Colon (tissue), 2 donors: ENCODE measurements at regions not wholly inside any gene's neighbourhood (a gene's known extent, or its start where the extent isn't known, plus 50 kb on each side); places are given as distances from the start of the nearest gene placed in this dataset.

Experiments used
- FAIRE-seq: peaks from 2 replicates; lab custom pipeline; 2012; peaks lifted over from hg19 to GRCh38; lab: Jason Lieb, UNC
- donor health status: control.
- donor health status: control.

GRCh38 chr4:116872308-116872707 is 213.1 kb downstream of the TRAM1L1 start:
- FAIRE-seq: no peak

GRCh38 chr4:116870686-116871085 is 214.7 kb downstream of the TRAM1L1 start:
- FAIRE-seq: no peak

- no peak for FAIRE-seq
Measured at GRCh38 chr4:116866106-116866505, 219.3 kb downstream of the TRAM1L1 start.

GRCh38 chr4:116862592-116862991 is 222.8 kb downstream of the TRAM1L1 start:
- no peak for FAIRE-seq

- FAIRE-seq: no peak
Measured at GRCh38 chr4:116860891-116861290, 224.5 kb downstream of the TRAM1L1 start.

- FAIRE-seq: no peak
Measured at GRCh38 chr4:116849620-116850019, 235.8 kb downstream of the TRAM1L1 start.

- FAIRE-seq: no peak
Measured at GRCh38 chr4:116847616-116848015, 237.8 kb downstream of the TRAM1L1 start.

GRCh38 chr4:116839826-116840225 is 245.6 kb downstream of the TRAM1L1 start:
- no peak for FAIRE-seq

- FAIRE-seq: no peak
Measured at GRCh38 chr4:116838609-116839008, 246.8 kb downstream of the TRAM1L1 start.

- FAIRE-seq: no peak
Measured at GRCh38 chr4:116829187-116829586, 256.2 kb downstream of the TRAM1L1 start.

GRCh38 chr4:116824172-116824571 is 261.2 kb downstream of the TRAM1L1 start:
- FAIRE-seq: no peak

- FAIRE-seq: no peak
Measured at GRCh38 chr4:116811730-116812129, 273.6 kb downstream of the TRAM1L1 start.

- no peak for FAIRE-seq
Measured at GRCh38 chr4:116796022-116796421, 289.4 kb downstream of the TRAM1L1 start.

- no peak for FAIRE-seq
Measured at GRCh38 chr4:116788723-116789122, 296.7 kb downstream of the TRAM1L1 start.

GRCh38 chr4:116755051-116755450 is 330.3 kb downstream of the TRAM1L1 start:
- no peak for FAIRE-seq

- FAIRE-seq: no peak
Measured at GRCh38 chr4:116752027-116752426, 333.3 kb downstream of the TRAM1L1 start.

GRCh38 chr4:116736756-116737155 is 348.6 kb downstream of the TRAM1L1 start:
- FAIRE-seq: no peak

GRCh38 chr4:116734178-116734577 is 351.2 kb downstream of the TRAM1L1 start:
- FAIRE-seq: no peak

- FAIRE-seq: no peak
Measured at GRCh38 chr4:116733370-116733769, 352.0 kb downstream of the TRAM1L1 start.

- no peak for FAIRE-seq
Measured at GRCh38 chr4:116726523-116726922, 358.9 kb downstream of the TRAM1L1 start.

GRCh38 chr4:116724249-116724648 is 361.1 kb downstream of the TRAM1L1 start:
- no peak for FAIRE-seq

GRCh38 chr4:116705466-116705865 is 379.9 kb downstream of the TRAM1L1 start:
- no peak for FAIRE-seq

- FAIRE-seq: no peak
Measured at GRCh38 chr4:116702949-116703348, 382.4 kb downstream of the TRAM1L1 start.

- FAIRE-seq: no peak
Measured at GRCh38 chr4:116688536-116688935, 396.8 kb downstream of the TRAM1L1 start.

GRCh38 chr4:116668190-116668589 is 417.2 kb downstream of the TRAM1L1 start:
- FAIRE-seq: no peak
